ENCODE measurements at regions not wholly inside any gene's neighbourhood (a gene's known extent, or its start where the extent isn't known, plus 50 kb on each side); places are given as distances from the start of the nearest gene placed in this dataset.

DNA sequence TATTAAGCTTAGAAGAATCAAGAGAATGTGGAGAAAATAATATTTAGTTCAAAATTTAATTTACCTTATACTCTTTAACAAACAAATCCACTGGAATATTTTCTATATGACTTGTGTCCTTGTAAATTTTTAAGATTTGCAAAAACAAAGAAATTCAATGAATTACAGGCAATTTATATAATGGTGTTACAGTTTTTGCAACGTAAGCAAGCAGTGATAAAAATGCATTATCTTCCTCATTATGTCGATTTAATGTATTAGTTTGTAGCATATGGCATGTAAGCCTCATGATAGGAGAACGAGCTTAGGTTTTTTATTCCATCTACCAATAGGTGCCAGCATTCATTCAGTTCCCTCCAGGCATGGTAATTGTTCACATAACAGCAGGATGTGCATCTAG is 100.0 kb upstream of the PCDH9 start:
- no peak overlapping the region for H3K4me3 Mint-ChIP-seq (ENCODE audit: low read depth)
- DNase-seq (ENCODE audit: low spot score, unreplicated experiment), result no peak
- no peaks in the 10 kb centered on the region for H3K9me3 Mint-ChIP-seq (ENCODE audit: low read depth)
- no peaks in the 10 kb centered on the region for H3K36me3 Mint-ChIP-seq (ENCODE audit: insufficient read depth)
- TF ChIP-seq, protein P1, sequence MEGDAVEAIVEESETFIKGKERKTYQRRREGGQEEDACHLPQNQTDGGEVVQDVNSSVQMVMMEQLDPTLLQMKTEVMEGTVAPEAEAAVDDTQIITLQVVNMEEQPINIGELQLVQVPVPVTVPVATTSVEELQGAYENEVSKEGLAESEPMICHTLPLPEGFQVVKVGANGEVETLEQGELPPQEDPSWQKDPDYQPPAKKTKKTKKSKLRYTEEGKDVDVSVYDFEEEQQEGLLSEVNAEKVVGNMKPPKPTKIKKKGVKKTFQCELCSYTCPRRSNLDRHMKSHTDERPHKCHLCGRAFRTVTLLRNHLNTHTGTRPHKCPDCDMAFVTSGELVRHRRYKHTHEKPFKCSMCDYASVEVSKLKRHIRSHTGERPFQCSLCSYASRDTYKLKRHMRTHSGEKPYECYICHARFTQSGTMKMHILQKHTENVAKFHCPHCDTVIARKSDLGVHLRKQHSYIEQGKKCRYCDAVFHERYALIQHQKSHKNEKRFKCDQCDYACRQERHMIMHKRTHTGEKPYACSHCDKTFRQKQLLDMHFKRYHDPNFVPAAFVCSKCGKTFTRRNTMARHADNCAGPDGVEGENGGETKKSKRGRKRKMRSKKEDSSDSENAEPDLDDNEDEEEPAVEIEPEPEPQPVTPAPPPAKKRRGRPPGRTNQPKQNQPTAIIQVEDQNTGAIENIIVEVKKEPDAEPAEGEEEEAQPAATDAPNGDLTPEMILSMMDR (IDR thresholded peaks at IDR 0.05; ENCODE audit: unreplicated experiment), result no peak
- H3K27me3 Mint-ChIP-seq, result no peaks in the 10 kb centered on the region
- H3K27ac Mint-ChIP-seq, result no peak overlapping the region
- no peaks in the 10 kb centered on the region for H3K4me1 Mint-ChIP-seq (ENCODE audit: low read depth)

DNA sequence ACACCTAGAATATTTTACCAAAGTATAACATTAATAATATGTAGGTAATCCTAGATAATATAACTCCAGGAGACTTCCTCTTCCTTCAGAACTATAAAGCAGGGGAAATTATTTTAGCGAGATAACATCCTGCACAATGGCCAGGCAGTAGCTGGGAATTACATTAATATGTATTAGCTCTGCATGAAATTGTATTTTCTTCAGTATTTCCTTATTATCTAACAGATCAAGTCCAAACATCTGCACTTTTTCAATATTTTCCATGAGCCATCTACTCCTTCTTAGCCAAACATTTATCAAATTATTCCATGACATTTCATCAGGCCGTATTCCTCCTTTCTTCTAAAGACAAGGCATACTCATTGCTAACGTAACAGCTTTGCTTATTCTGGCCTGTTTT is 98.8 kb upstream of the PCDH9 start:
- Mint-ChIP-seq H3K4me3 (ENCODE audit: low read depth) (no peak overlapping the region), H3K36me3 (ENCODE audit: insufficient read depth) (no peaks in the 10 kb centered on the region), H3K9me3 (ENCODE audit: low read depth) (no peaks in the 10 kb centered on the region), H3K27ac (no peak overlapping the region), H3K4me1 (ENCODE audit: low read depth) (no peaks in the 10 kb centered on the region), H3K27me3 (no peaks in the 10 kb centered on the region)
- TF ChIP-seq, protein P1 (IDR thresholded peaks at IDR 0.05; ENCODE audit: unreplicated experiment), result no peak
- DNase-seq (ENCODE audit: low spot score, unreplicated experiment), result no peak

DNA sequence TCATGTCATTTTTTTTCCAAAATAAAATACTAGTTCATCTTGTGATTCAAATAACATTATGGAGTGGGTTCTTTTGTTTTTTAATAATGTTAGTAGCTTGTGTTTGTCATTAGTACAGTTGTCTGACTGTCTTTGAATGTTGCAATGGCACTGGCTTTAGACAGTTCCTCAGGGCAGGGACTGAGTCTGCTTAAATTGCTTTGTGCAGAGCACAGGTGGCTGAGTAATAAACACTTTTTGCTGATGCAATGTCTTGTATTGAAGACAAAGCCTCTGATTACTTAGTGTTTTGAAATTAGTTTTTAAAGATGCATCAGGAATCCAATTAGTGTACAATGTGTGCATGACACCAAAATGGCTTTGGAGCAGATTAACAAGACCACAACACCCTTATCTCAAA is 88.7 kb upstream of the PCDH9 start:
- Mint-ChIP-seq H3K9me3 (ENCODE audit: low read depth) (no peaks in the 10 kb centered on the region), H3K36me3 (ENCODE audit: insufficient read depth) (no peaks in the 10 kb centered on the region), H3K4me3 (ENCODE audit: low read depth) (no peak overlapping the region), H3K27ac (no peak overlapping the region), H3K27me3 (no peaks in the 10 kb centered on the region), H3K4me1 (ENCODE audit: low read depth) (no peaks in the 10 kb centered on the region)
- no peak for DNase-seq (ENCODE audit: low spot score, unreplicated experiment)
- TF ChIP-seq, protein P1 (IDR thresholded peaks at IDR 0.05; ENCODE audit: unreplicated experiment), result no peak

DNA sequence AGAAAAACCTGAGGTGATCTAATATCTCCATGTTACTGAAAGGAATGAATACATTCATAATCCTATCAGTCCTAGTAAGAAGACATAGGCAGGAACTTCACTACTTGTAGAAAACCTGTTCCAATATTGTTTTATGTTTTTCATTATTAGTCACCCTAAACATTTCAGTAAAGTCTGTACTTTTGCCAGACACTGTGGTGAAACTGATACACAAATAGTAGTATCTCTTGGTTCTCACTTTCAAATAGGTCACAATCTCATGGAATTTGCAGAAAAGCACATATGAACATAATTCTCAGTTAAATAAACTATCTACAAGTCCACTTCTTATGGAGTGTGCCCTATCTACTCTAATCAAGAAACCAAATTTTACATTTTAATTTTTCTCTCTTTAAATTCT is 88.3 kb upstream of the PCDH9 start:
- Mint-ChIP-seq H3K9me3 (ENCODE audit: low read depth) (no peaks in the 10 kb centered on the region), H3K4me3 (ENCODE audit: low read depth) (no peak overlapping the region), H3K27ac (no peak overlapping the region), H3K27me3 (no peaks in the 10 kb centered on the region), H3K36me3 (ENCODE audit: insufficient read depth) (no peaks in the 10 kb centered on the region), H3K4me1 (ENCODE audit: low read depth) (no peaks in the 10 kb centered on the region)
- TF ChIP-seq, protein P1 (IDR thresholded peaks at IDR 0.05; ENCODE audit: unreplicated experiment), result no peak
- DNase-seq (ENCODE audit: low spot score, unreplicated experiment), result no peak

DNA sequence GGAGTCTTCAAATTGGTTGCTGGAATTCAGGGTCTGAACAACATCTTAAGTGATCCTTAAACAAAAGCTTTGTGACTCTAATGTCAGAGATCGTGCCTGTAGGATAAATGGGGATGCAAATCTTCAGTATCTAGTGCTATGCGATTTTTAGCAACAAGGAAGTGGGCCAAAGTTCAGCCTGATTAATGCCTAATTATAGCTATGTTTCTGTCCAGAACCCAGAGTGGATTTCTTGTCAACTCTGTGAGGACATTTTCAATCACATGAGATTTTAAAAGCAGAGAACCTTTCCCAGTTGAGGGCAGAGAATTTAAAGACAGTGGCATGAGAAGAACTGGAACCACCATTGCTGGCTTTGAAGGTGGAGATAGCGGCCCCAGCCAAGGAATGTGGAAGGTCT is 84.3 kb upstream of the PCDH9 start:
- no peak for DNase-seq (ENCODE audit: low spot score, unreplicated experiment)

More for the DNA sequence above, 84.3 kb upstream of the PCDH9 start:
- Mint-ChIP-seq H3K4me3 (ENCODE audit: low read depth) (no peak overlapping the region), H3K4me1 (ENCODE audit: low read depth) (no peaks in the 10 kb centered on the region), H3K27me3 (no peaks in the 10 kb centered on the region), H3K9me3 (ENCODE audit: low read depth) (no peaks in the 10 kb centered on the region), H3K27ac (no peak overlapping the region), H3K36me3 (ENCODE audit: insufficient read depth) (no peaks in the 10 kb centered on the region)
- TF ChIP-seq, protein P1 (IDR thresholded peaks at IDR 0.05; ENCODE audit: unreplicated experiment), result no peak

All from progenitor cell of endocrine pancreas (in vitro differentiated cells).